ENCODE measurements at regions not wholly inside any gene's neighbourhood (a gene's known extent, or its start where the extent isn't known, plus 50 kb on each side); places are given as distances from the start of the nearest gene placed in this dataset.

GRCh38 chr18:72104851-72105250 is 439.3 kb downstream of the CBLN2 start:
- TF ChIP-seq, protein P1, sequence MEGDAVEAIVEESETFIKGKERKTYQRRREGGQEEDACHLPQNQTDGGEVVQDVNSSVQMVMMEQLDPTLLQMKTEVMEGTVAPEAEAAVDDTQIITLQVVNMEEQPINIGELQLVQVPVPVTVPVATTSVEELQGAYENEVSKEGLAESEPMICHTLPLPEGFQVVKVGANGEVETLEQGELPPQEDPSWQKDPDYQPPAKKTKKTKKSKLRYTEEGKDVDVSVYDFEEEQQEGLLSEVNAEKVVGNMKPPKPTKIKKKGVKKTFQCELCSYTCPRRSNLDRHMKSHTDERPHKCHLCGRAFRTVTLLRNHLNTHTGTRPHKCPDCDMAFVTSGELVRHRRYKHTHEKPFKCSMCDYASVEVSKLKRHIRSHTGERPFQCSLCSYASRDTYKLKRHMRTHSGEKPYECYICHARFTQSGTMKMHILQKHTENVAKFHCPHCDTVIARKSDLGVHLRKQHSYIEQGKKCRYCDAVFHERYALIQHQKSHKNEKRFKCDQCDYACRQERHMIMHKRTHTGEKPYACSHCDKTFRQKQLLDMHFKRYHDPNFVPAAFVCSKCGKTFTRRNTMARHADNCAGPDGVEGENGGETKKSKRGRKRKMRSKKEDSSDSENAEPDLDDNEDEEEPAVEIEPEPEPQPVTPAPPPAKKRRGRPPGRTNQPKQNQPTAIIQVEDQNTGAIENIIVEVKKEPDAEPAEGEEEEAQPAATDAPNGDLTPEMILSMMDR (conservative IDR thresholded peaks at IDR 0.05 in 1 of 2, IDR thresholded peaks at IDR 0.05 in 1 of 2; ENCODE audit: extremely low read depth in 1 of 2, insufficient read depth in 1 of 2, low read depth in 1 of 2, low read length in 2 of 2), result no peak
- TF ChIP-seq EZH2 (IDR thresholded peaks at IDR 0.05; ENCODE audit: borderline replicate concordance, low read length), result no peak

Data from mammary epithelial cell (primary cell).